ENCODE measurements at regions not wholly inside any gene's neighbourhood (a gene's known extent, or its start where the extent isn't known, plus 50 kb on each side); places are given as distances from the start of the nearest gene placed in this dataset.

DNA sequence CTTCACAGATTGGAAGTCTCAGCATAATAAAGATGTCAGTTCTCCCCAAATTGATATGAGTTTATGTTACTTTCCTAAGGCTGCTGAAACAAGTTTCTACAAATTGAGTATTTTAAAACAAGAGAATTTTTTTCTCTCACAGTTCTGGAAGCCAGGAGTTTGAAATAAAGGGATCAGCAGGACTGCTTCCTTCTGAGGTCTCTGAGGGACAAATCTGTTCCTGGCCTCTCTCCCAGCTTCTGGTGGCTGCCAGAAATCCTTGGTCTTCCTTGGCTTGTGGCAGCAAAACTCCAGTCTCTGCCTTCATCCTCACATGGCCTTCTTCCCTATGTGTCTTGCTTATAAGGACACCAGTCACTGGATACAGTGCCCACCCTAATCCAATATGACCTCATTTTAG is 136.1 kb downstream of the TFAP2A start:
- no peaks in the 10 kb centered on the region for H3K36me3 ChIP-seq (ENCODE audit: control insufficient read depth in 1 of 2, insufficient read depth in 2 of 2, low read length in 2 of 2)
- intact Hi-C loops (cut with micrococcal nuclease) = no loop called here
- no peaks in the 10 kb centered on the region for H3K9me3 ChIP-seq (ENCODE audit: control insufficient read depth in 1 of 2, insufficient read depth in 1 of 2, low read depth in 1 of 2, low read length in 2 of 2)
- DNase-seq (ENCODE audit: low read depth, low spot score) (no peak), ATAC-seq (no peak)
- no TSS peak for BruUV-seq (replicated peaks)
- CTCF ChIA-PET = no interaction called here
- H4K20me1 ChIP-seq (ENCODE audit: insufficient read depth) = no peaks in the 10 kb centered on the region
- H3K4me1 ChIP-seq (ENCODE audit: control insufficient read depth in 1 of 2, insufficient read depth in 2 of 2, low read length in 2 of 2) = peaks cover 0 to 4% of the 10 kb centered on the region in 2 experiments; a peak in 2 of 4 replicates
- no peak overlapping the region for H2AFZ ChIP-seq (ENCODE audit: low read depth, low read length, poor library complexity, severe bottlenecking)
- TF ChIP-seq, protein P1, sequence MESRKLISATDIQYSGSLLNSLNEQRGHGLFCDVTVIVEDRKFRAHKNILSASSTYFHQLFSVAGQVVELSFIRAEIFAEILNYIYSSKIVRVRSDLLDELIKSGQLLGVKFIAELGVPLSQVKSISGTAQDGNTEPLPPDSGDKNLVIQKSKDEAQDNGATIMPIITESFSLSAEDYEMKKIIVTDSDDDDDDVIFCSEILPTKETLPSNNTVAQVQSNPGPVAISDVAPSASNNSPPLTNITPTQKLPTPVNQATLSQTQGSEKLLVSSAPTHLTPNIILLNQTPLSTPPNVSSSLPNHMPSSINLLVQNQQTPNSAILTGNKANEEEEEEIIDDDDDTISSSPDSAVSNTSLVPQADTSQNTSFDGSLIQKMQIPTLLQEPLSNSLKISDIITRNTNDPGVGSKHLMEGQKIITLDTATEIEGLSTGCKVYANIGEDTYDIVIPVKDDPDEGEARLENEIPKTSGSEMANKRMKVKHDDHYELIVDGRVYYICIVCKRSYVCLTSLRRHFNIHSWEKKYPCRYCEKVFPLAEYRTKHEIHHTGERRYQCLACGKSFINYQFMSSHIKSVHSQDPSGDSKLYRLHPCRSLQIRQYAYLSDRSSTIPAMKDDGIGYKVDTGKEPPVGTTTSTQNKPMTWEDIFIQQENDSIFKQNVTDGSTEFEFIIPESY (IDR thresholded peaks at IDR 0.05; ENCODE audit: extremely low read depth, insufficient replicate concordance, low read length) = no peak
- TF ChIP-seq, protein P2, sequence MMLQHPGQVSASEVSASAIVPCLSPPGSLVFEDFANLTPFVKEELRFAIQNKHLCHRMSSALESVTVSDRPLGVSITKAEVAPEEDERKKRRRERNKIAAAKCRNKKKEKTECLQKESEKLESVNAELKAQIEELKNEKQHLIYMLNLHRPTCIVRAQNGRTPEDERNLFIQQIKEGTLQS (IDR thresholded peaks at IDR 0.05) = no peak
- TF ChIP-seq SP1 (IDR thresholded peaks at IDR 0.05; ENCODE audit: low read depth) = no peak
- no peak overlapping the region for H3K4me3 ChIP-seq (replicated peaks in 1 of 2; ENCODE audit: low read depth in 1 of 2, low read length in 2 of 2)
- no peak overlapping the region for H3K4me2 ChIP-seq (ENCODE audit: low read length)
- H3K27ac ChIP-seq (ENCODE audit: low read depth, low read length) = no peak overlapping the region
- H3K9ac ChIP-seq (ENCODE audit: low read length) = no peak overlapping the region
- no peaks in the 10 kb centered on the region for H3K27me3 ChIP-seq (ENCODE audit: insufficient read depth, low read length)
- RAD21 ChIA-PET (ENCODE audit: low non-redundant PET in 1 of 2, low total read pairs in 2 of 2, uncharacterized antibody in 2 of 2, unreplicated experiment in 2 of 2) = no interaction called here
- H3K9me2 ChIP-seq (ENCODE audit: insufficient read depth) = no peaks in the 10 kb centered on the region
- POLR2A ChIA-PET = no interaction called here
- no peaks in the 10 kb centered on the region for H3K79me2 ChIP-seq (ENCODE audit: insufficient read depth, low read length)

DNA sequence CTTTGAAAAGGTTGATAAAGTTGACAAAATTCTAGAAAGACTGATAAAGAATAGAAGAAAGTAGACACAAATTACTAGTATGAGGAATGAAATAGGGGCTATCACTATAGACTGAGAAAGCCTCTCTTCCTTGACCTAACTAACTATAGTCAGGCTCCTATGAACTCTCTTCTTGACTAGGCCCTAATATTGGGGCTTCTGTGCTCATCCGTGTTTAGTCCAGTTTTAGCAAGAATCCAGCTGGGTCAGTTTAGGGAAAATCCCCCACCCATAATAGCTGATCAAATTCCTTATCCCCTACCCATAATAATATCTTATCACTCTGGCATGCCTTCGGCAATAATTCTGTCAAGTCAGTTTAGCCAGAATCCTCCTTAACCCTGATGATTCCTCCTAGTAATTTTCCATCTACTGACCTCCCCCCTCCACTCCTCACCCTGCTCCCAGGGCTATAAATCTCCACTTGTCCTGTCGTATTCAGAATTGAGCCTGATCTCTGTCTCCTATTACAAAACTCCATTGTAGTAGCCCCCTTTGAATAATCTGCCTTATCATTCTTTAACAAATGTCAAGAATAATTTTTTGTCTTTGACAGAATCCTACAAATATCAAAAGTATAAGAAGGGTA is 138.1 kb downstream of the TFAP2A start:
- H3K79me2 ChIP-seq (ENCODE audit: insufficient read depth, low read length) = no peaks in the 10 kb centered on the region
- ATAC-seq = no peak
- CTCF ChIA-PET = no interaction called here
- H3K9ac ChIP-seq (ENCODE audit: low read length) = no peak overlapping the region
- RAD21 ChIA-PET (ENCODE audit: low non-redundant PET in 1 of 2, low total read pairs in 2 of 2, uncharacterized antibody in 2 of 2, unreplicated experiment in 2 of 2) = no interaction called here
- DNase-seq (ENCODE audit: low read depth, low spot score) = no peak
- H3K4me3 ChIP-seq (replicated peaks in 1 of 2; ENCODE audit: low read depth in 1 of 2, low read length in 2 of 2) = no peak overlapping the region
- no peak overlapping the region for H2AFZ ChIP-seq (ENCODE audit: low read depth, low read length, poor library complexity, severe bottlenecking)
- H4K20me1 ChIP-seq (ENCODE audit: insufficient read depth) = no peaks in the 10 kb centered on the region
- H3K27me3 ChIP-seq (ENCODE audit: insufficient read depth, low read length) = no peaks in the 10 kb centered on the region
- H3K4me2 ChIP-seq (ENCODE audit: low read length) = no peak overlapping the region
- H3K9me3 ChIP-seq (ENCODE audit: control insufficient read depth in 1 of 2, insufficient read depth in 1 of 2, low read depth in 1 of 2, low read length in 2 of 2) = no peaks in the 10 kb centered on the region
- peaks cover 0 to 4% of the 10 kb centered on the region in 2 experiments; a peak in 2 of 4 replicates for H3K4me1 ChIP-seq (ENCODE audit: control insufficient read depth in 1 of 2, insufficient read depth in 2 of 2, low read length in 2 of 2)
- POLR2A ChIA-PET = no interaction called here
- intact Hi-C loops (cut with micrococcal nuclease) = no loop called here
- no peak overlapping the region for H3K27ac ChIP-seq (ENCODE audit: low read depth, low read length)
- no peaks in the 10 kb centered on the region for H3K9me2 ChIP-seq (ENCODE audit: insufficient read depth)
- no peaks in the 10 kb centered on the region for H3K36me3 ChIP-seq (ENCODE audit: control insufficient read depth in 1 of 2, insufficient read depth in 2 of 2, low read length in 2 of 2)
- no TSS peak for BruUV-seq (replicated peaks)
- TF ChIP-seq RAD21 (IDR thresholded peaks at IDR 0.05; ENCODE audit: low read depth) (no peak), EGR1 (IDR thresholded peaks at IDR 0.05; ENCODE audit: low read depth) (no peak), POLR2AphosphoS5 (IDR thresholded peaks at IDR 0.05; ENCODE audit: low read depth, low read length) (no peak), CEBPB (IDR thresholded peaks at IDR 0.05; ENCODE audit: low read depth) (no peak), CBX3 (IDR thresholded peaks at IDR 0.05; ENCODE audit: low read depth) (no peak), ELF1 (IDR thresholded peaks at IDR 0.05; ENCODE audit: borderline replicate concordance, low read depth) (no peak), ZFX (IDR thresholded peaks at IDR 0.05) (no peak), CTCF (IDR thresholded peaks at IDR 0.05 in 2 of 3, conservative IDR thresholded peaks at IDR 0.05 in 1 of 3; ENCODE audit: borderline replicate concordance in 1 of 3, insufficient read depth in 1 of 3, low read depth in 2 of 3, low read length in 2 of 3) (no peak), SIN3A (IDR thresholded peaks at IDR 0.05; ENCODE audit: low read depth) (no peak), EZH2 (IDR thresholded peaks at IDR 0.05) (no peak)
